ENCODE measurements at regions not wholly inside any gene's neighbourhood (a gene's known extent, or its start where the extent isn't known, plus 50 kb on each side); places are given as distances from the start of the nearest gene placed in this dataset.

DNA sequence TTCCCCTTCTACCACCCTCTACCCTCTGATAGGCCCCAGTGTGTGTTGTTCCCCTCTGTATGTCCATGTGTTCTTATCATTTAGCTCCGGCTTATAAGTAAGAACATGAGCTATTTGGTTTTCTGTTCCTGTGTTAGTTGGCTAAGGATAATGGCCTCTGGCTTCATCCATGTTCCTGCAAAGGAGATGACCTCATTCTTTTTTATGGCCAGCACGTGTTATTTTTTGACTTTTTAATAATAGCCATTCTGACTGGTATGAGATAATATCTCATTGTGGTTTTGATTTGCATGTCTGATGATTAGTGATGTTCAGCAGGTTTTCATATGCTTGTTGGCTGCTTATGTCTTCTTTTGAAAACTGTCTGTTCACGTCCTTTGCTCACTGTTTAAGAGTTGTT, 63.1 kb upstream of the NPHP3 start:
- peaks cover 0 to 11% (median 2%) of the 10 kb centered on the region in 4 donors for H3K4me1 ChIP-seq
- H3K27ac ChIP-seq = no peak overlapping the region
- TF ChIP-seq EP300 (IDR thresholded peaks at IDR 0.05) (no peak), POLR2A (IDR thresholded peaks at IDR 0.05) (no peak), POLR2AphosphoS5 (IDR thresholded peaks at IDR 0.05) (no peak)
- TF ChIP-seq, protein P1, sequence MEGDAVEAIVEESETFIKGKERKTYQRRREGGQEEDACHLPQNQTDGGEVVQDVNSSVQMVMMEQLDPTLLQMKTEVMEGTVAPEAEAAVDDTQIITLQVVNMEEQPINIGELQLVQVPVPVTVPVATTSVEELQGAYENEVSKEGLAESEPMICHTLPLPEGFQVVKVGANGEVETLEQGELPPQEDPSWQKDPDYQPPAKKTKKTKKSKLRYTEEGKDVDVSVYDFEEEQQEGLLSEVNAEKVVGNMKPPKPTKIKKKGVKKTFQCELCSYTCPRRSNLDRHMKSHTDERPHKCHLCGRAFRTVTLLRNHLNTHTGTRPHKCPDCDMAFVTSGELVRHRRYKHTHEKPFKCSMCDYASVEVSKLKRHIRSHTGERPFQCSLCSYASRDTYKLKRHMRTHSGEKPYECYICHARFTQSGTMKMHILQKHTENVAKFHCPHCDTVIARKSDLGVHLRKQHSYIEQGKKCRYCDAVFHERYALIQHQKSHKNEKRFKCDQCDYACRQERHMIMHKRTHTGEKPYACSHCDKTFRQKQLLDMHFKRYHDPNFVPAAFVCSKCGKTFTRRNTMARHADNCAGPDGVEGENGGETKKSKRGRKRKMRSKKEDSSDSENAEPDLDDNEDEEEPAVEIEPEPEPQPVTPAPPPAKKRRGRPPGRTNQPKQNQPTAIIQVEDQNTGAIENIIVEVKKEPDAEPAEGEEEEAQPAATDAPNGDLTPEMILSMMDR (IDR thresholded peaks at IDR 0.05) = no peak
- ATAC-seq (ENCODE audit: low FRiP score in 2 of 2) (peak in 1 of 2 donors; percentile 20), DNase-seq (no peak)
- no peak overlapping the region for H3K4me3 ChIP-seq
- 68% methylated on average over 3 of the region's 3 CpGs for WGBS, 2 donors
- no peaks in the 10 kb centered on the region for H3K27me3 ChIP-seq
- H3K36me3 ChIP-seq = no peaks in the 10 kb centered on the region
- H3K9me3 ChIP-seq = no peaks in the 10 kb centered on the region

DNA sequence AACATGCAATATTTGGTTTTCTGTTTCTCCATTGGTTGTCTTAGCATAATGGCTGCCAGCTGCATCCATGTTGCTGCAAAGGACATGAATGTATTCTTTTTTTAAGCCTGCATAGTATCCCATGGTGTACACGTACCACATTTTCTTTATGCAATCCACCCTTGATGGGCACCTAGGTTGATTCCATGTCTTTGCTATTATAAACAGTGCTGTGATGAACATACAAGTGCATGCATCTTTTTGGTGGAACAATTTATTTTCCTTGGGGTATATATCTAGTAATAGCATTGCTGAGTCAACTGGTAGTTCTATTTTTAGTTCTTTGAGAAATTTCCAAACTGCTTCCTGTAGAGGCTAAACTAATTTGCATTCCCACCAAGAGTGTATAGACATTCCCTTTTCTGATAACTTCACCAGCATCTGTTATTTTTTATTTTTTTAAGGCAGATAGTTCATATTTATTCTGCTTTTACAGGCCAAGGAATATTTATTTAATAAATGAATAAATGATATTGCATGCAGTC, 62.4 kb upstream of the NPHP3 start:
- WGBS, 2 donors = 86 to 87% methylated on average over 1 of the region's 1 CpG
- DNase-seq (no peak), ATAC-seq (ENCODE audit: low FRiP score in 2 of 2) (no peak)
- Histone ChIP-seq H3K27ac (no peak overlapping the region), H3K36me3 (no peaks in the 10 kb centered on the region), H3K4me1 (peaks cover 0 to 11% (median 2%) of the 10 kb centered on the region in 4 donors), H3K4me3 (no peak overlapping the region), H3K9me3 (no peaks in the 10 kb centered on the region), H3K27me3 (no peaks in the 10 kb centered on the region)
- TF ChIP-seq EP300 (IDR thresholded peaks at IDR 0.05) = no peak
- TF ChIP-seq POLR2AphosphoS5 (IDR thresholded peaks at IDR 0.05) = no peak
- TF ChIP-seq POLR2A (IDR thresholded peaks at IDR 0.05) = no peak
- TF ChIP-seq, protein P1 (IDR thresholded peaks at IDR 0.05) = no peak

DNA sequence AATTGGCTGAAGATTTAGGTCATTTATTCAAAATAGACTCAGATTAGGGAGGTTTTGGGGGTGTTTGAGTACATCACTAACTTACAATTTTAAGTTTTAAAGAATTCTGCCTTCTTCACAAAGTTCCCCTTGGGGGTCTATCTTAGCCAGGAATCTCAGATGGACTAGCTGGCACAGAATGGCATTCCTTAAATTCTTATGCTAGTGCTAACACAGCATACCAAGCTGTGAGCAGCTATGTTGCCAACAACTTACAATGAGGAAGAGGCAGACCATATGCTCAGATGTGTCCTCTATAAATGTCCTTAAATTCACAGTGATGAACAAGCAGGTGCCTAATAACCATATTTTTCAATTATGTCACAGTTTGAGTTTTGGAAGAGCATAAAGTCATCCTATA, 60.9 kb upstream of the NPHP3 start:
- Histone ChIP-seq H3K4me3 (no peak overlapping the region), H3K36me3 (no peaks in the 10 kb centered on the region), H3K27me3 (no peaks in the 10 kb centered on the region), H3K27ac (no peak overlapping the region), H3K9me3 (no peaks in the 10 kb centered on the region), H3K4me1 (peaks cover 0 to 4% (median under 1%) of the 10 kb centered on the region in 4 donors)
- ATAC-seq (ENCODE audit: low FRiP score in 2 of 2) (no peak), DNase-seq (no peak)
- TF ChIP-seq EP300 (IDR thresholded peaks at IDR 0.05) (no peak), POLR2AphosphoS5 (IDR thresholded peaks at IDR 0.05) (no peak), POLR2A (IDR thresholded peaks at IDR 0.05) (no peak)
- TF ChIP-seq, protein P1 (IDR thresholded peaks at IDR 0.05) = no peak

DNA sequence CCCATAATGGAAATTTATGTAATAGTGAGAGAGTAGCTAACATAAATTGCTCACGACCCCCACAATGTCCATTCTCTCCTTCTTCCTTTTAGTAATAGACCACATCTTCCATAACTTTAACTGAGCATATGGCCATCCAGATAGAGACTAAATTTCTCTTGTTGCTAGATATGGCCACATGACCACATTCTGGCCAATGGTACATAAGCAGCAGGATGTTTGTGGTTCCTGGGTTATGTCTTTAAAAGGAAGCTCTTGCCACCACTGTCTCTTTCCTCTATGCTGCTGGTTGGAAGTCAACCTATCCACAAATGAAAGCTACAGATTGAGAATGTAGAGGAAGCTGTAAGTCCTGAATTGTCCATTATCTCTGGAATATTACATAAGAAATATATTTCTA, 59.7 kb upstream of the NPHP3 start:
- Histone ChIP-seq H3K4me1 (no peaks in the 10 kb centered on the region), H3K36me3 (no peaks in the 10 kb centered on the region), H3K27me3 (no peaks in the 10 kb centered on the region), H3K9me3 (no peaks in the 10 kb centered on the region), H3K4me3 (no peak overlapping the region), H3K27ac (no peak overlapping the region)
- no peak for DNase-seq
- TF ChIP-seq EP300 (IDR thresholded peaks at IDR 0.05) = no peak
- no peak for TF ChIP-seq POLR2AphosphoS5 (IDR thresholded peaks at IDR 0.05)
- no peak for TF ChIP-seq POLR2A (IDR thresholded peaks at IDR 0.05)
- TF ChIP-seq, protein P1 (IDR thresholded peaks at IDR 0.05) = no peak
- no peak for ATAC-seq (ENCODE audit: low FRiP score in 2 of 2)
- WGBS, 2 donors = 76 to 85% methylated on average over 1 of the region's 1 CpG

DNA sequence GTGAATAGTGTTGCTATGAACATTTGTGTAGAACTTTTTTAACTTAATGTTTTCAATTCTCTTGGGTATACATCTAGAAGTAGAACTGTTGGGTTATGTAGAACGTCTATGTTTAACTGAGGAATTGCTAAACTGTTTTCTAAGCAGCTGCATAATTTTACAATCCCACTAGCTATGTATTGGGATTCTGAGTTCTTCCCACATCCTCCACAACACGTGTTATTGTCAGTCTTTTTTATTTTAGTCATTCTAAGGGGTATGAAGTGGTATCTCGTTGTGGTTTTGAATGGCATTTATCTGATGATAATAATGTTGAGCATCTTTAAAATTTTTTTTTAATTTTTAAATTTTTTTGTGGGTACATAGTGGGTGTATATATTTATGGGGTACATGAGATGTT, 55.0 kb upstream of the NPHP3 start:
- Histone ChIP-seq H3K27me3 (no peaks in the 10 kb centered on the region), H3K4me1 (no peaks in the 10 kb centered on the region), H3K9me3 (no peaks in the 10 kb centered on the region), H3K4me3 (no peak overlapping the region), H3K36me3 (no peaks in the 10 kb centered on the region), H3K27ac (no peak overlapping the region)
- DNase-seq (no peak), ATAC-seq (ENCODE audit: low FRiP score in 2 of 2) (no peak)
- WGBS, 2 donors = 74 to 77% methylated on average over 3 of the region's 3 CpGs
- TF ChIP-seq, protein P1 (IDR thresholded peaks at IDR 0.05) = no peak
- no peak for TF ChIP-seq POLR2AphosphoS5 (IDR thresholded peaks at IDR 0.05)
- no peak for TF ChIP-seq EP300 (IDR thresholded peaks at IDR 0.05)
- no peak for TF ChIP-seq POLR2A (IDR thresholded peaks at IDR 0.05)
